Kidney (tissue), 13 donors: ENCODE measurements at regions not wholly inside any gene's neighbourhood (a gene's known extent, or its start where the extent isn't known, plus 50 kb on each side); places are given as distances from the start of the nearest gene placed in this dataset.

Experiments used
- DNase-seq, 5 donors: peaks; one replicate each; pipeline ENCODE4 v3.0.0-alpha.2; 2013 to 2020
- FAIRE-seq: peaks from 2 replicates; lab custom pipeline; 2012; peaks lifted over from hg19 to GRCh38; lab: Jason Lieb, UNC
- H3K27ac ChIP-seq, 2 donors: one replicate each; pipeline ENCODE4 v1.7.0; 2013; ENCODE audit warnings: low read depth in 2 of 2, low read length in 2 of 2, inconsistent platforms in 1 of 2
- H3K27me3 ChIP-seq: one replicate; pipeline ENCODE4 v1.7.1; 2013; ENCODE audit warnings: low read length, inconsistent platforms; ENCODE audit not compliant: control insufficient read depth, insufficient read depth
- H3K36me3 ChIP-seq, 3 donors: one replicate each; pipeline versions ENCODE4 v1.7.0 to v1.7.1; 2013; ENCODE audit warnings: low read length in 3 of 3, control low read depth in 1 of 3, inconsistent platforms in 1 of 3; ENCODE audit not compliant: insufficient read depth in 3 of 3, control insufficient read depth in 2 of 3
- H3K4me1 ChIP-seq, 3 donors: one replicate each; pipeline versions ENCODE4 v1.7.0 to v1.7.1; 2013; ENCODE audit warnings: low read length in 3 of 3, inconsistent platforms in 1 of 3, low read depth in 1 of 3; ENCODE audit not compliant: control insufficient read depth in 2 of 3, insufficient read depth in 2 of 3
- H3K4me3 ChIP-seq, 3 donors: one replicate each; pipeline versions ENCODE4 v1.7.0 to v1.8.1; 2013; ENCODE audit warnings: low read length in 3 of 3, control low read depth in 1 of 3, inconsistent platforms in 1 of 3
- H3K9ac ChIP-seq, 3 donors: one replicate each; pipeline versions ENCODE4 v1.7.0 to v1.7.1; 2013; ENCODE audit warnings: low read length in 3 of 3, control low read depth in 1 of 3, inconsistent platforms in 1 of 3
- H3K9me3 ChIP-seq, 3 donors: one replicate each; pipeline versions ENCODE4 v1.7.0 to v1.7.1; 2013; ENCODE audit warnings: low read length in 3 of 3, control low read depth in 1 of 3, inconsistent platforms in 1 of 3; ENCODE audit not compliant: control insufficient read depth in 2 of 3, insufficient read depth in 1 of 3
- intact Hi-C: fragments of 100-400 bp; cut with DNase I; formaldehyde crosslinking; loops from one replicate; pipeline ENCODE4 v1.11.1; 2022
- TF ChIP-seq, protein P1 (sequence below): IDR thresholded peaks from 3 replicates; pipeline ENCODE4 v1.5.1; 2012; ENCODE audit warnings: mild to moderate bottlenecking, moderate library complexity, borderline replicate concordance; ENCODE audit not compliant: insufficient read depth; ENCODE audit errors: extremely low read depth
- donor health status: control.
- donor health status: control.
- donor health status: control.
- donor health status: control.
- donor health status: control.
- donor health status: DM: yes; HTN: yes; CAD: no.
- donor health status: Normal renal cell carcinoma (clear cell type).

- Histone ChIP-seq H3K27ac (no peak overlapping the region), H3K27me3 (no peaks in the 10 kb centered on the region), H3K4me1 (peaks cover 0 to 15% (median 7%) of the 10 kb centered on the region in 3 donors), H3K9me3 (no peaks in the 10 kb centered on the region), H3K9ac (no peak overlapping the region), H3K4me3 (no peak overlapping the region), H3K36me3 (no peaks in the 10 kb centered on the region)
- TF ChIP-seq, protein P1, sequence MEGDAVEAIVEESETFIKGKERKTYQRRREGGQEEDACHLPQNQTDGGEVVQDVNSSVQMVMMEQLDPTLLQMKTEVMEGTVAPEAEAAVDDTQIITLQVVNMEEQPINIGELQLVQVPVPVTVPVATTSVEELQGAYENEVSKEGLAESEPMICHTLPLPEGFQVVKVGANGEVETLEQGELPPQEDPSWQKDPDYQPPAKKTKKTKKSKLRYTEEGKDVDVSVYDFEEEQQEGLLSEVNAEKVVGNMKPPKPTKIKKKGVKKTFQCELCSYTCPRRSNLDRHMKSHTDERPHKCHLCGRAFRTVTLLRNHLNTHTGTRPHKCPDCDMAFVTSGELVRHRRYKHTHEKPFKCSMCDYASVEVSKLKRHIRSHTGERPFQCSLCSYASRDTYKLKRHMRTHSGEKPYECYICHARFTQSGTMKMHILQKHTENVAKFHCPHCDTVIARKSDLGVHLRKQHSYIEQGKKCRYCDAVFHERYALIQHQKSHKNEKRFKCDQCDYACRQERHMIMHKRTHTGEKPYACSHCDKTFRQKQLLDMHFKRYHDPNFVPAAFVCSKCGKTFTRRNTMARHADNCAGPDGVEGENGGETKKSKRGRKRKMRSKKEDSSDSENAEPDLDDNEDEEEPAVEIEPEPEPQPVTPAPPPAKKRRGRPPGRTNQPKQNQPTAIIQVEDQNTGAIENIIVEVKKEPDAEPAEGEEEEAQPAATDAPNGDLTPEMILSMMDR = no peak
- intact Hi-C loops = no loop called here
- FAIRE-seq = no peak
- DNase-seq = no peak
These were observed 128.6 kb upstream of the IVNS1ABP start for GRCh38 chr1:185445594-185445993.

DNA sequence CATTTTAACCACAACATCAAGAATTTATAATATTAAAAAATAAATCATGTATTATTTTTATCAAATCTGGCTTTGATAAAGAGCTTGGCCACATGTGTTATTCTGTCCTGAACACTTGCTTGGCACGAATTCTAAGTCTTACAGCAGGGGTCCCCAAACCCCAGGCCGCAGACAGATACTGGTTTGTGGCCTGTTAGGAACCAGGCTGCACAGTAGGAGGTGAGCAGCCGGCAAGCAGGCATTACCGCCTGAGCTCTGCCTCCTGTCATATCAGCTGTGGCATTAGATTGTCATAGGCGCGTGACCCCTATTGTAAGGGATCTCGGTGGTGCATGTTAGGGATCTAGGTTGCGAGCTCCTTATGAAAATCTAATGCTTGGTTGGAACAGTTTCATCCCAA lies 127.6 kb upstream of the IVNS1ABP start:
- no peaks in the 10 kb centered on the region for H3K36me3 ChIP-seq
- H3K4me3 ChIP-seq = no peak overlapping the region
- peaks cover 0 to 15% (median 7%) of the 10 kb centered on the region in 3 donors for H3K4me1 ChIP-seq
- intact Hi-C loops = no loop called here
- no peak overlapping the region for H3K27ac ChIP-seq
- FAIRE-seq (no peak), DNase-seq (no peak)
- no peak overlapping the region for H3K9ac ChIP-seq
- no peaks in the 10 kb centered on the region for H3K27me3 ChIP-seq
- no peaks in the 10 kb centered on the region for H3K9me3 ChIP-seq
- TF ChIP-seq, protein P1 = no peak

- peaks cover 0 to 19% (median 7%) of the 10 kb centered on the region in 3 donors for H3K4me1 ChIP-seq
- no peaks in the 10 kb centered on the region for H3K27me3 ChIP-seq
- peak overlapping the region in 1 of 2 donors; percentile 35 for H3K27ac ChIP-seq
- intact Hi-C loops = no loop called here
- no peaks in the 10 kb centered on the region for H3K36me3 ChIP-seq
- H3K9me3 ChIP-seq = no peaks in the 10 kb centered on the region
- FAIRE-seq (no peak), DNase-seq (peak in 1 of 5 donors; percentile 50)
- H3K4me3 ChIP-seq = no peak overlapping the region
- TF ChIP-seq, protein P1 = no peak
- peak overlapping the region in 1 of 3 donors; percentile 8 for H3K9ac ChIP-seq
These were observed 125.0 kb upstream of the IVNS1ABP start for GRCh38 chr1:185442050-185442449.

- H3K36me3 ChIP-seq = no peaks in the 10 kb centered on the region
- FAIRE-seq = no peak
- peak overlapping the region in 1 of 3 donors; percentile 8 for H3K9ac ChIP-seq
- TF ChIP-seq, protein P1 = no peak
- H3K4me3 ChIP-seq = no peak overlapping the region
- peak in 3 of 5 donors; percentile 28 to 76 (median 67) for DNase-seq
- H3K9me3 ChIP-seq = no peaks in the 10 kb centered on the region
- intact Hi-C loops = no loop called here
- H3K27me3 ChIP-seq = no peaks in the 10 kb centered on the region
- peak overlapping the region; percentile 58 to 87 for H3K27ac ChIP-seq
- peaks cover 0 to 19% (median 7%) of the 10 kb centered on the region in 3 donors for H3K4me1 ChIP-seq
These were observed 124.6 kb upstream of the IVNS1ABP start for GRCh38 chr1:185441605-185442004.
